Ovary (tissue), 3 donors: ENCODE measurements at regions not wholly inside any gene's neighbourhood (a gene's known extent, or its start where the extent isn't known, plus 50 kb on each side); places are given as distances from the start of the nearest gene placed in this dataset.

Source experiments
- CTCF ChIP-seq, 3 donors: fragments of 450-650 bp in 2 of 3; fragments of 200-600 bp in 1 of 3; IDR thresholded peaks; one replicate each; pipeline versions ENCODE4 v1.5.1 to v1.8.0; 2016 to 2022; ENCODE audit warnings: antibody characterized with exemption in 3 of 3, mild to moderate bottlenecking in 1 of 3
- EP300 ChIP-seq: sonication (generic); formaldehyde crosslinking; IDR thresholded peaks from one replicate; pipeline ENCODE4 v1.6.1; 2017; ENCODE audit warnings: antibody characterized with exemption
- donor health status: DM: no; HTN: no; CAD: no.

- TF ChIP-seq EP300 (no peak), CTCF (IDR thresholded peaks at IDR 0.05) (no peak)
These were observed 92.3 kb upstream of the BAIAP2L1 start for GRCh38 chr7:98493030-98493778.
